GM19452 (cell line): ENCODE measurements at regions not wholly inside any gene's neighbourhood (a gene's known extent, or its start where the extent isn't known, plus 50 kb on each side); places are given as distances from the start of the nearest gene placed in this dataset.

ENCODE experiments used
- ATAC-seq: cut with Tn5 transposase; IDR thresholded peaks from one replicate; pipeline ENCODE4 v1.9.1; 2021; ENCODE audit not compliant: unreplicated experiment

DNA sequence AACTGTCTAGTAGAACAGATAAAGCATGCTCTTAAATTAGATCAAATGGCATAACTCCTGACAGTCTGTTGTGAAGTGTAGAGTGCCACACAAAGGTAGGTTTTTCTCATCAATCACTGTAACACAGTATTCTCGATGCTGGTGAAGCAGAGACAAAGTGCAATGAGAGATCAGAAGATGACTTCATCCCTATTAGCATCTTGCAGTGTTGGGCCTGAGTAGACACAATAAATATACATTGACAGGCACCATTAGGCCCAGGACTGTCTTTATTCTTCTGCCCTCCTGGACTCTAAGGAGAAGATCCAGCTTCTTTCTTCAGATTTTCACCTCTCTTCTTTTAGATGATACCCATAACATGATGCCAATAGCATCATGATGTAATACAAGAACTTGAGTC is 478.0 kb upstream of the TENM4 start:
- ATAC-seq: no peak

GRCh38 chr11:79906164-79906563 is 465.3 kb upstream of the TENM4 start:
- no peak for ATAC-seq

DNA sequence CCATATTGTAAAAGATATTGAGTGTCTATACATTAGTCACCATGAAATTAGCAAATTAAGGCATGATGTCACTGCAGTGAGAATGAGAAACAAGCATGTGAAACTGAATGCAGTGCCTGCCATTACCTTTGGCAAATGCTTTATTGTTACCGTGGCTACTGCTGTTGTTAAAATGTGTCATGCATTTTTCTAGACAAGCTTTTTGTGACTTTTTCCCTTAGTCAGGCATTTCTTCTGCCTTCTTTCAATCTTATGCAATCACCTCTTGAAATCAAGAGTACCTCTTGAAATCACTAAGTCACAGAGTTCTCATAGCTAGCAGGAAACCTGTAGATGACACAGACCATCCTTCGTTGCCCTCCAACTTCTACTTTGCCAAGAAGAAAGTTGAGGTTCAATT is 461.7 kb upstream of the TENM4 start:
- ATAC-seq: no peak

DNA sequence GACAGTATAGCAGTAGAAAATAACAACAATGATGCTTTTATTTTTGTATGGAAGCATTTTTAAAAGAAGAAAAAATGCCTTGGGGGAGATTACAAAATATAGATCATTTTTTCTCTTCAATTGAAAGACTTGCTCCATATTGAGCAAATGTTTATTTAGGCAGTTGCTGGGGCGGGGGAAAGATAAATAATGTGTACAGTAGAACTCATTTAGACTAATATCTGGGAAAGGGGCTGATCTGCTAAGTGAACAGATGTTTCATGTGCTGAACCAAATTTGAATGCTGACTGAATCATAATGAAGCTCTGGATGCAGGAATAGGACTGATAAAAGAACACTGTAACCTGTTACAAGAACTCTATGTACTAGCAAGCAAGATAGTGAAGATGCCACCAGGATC is 457.1 kb upstream of the TENM4 start:
- ATAC-seq: no peak

DNA sequence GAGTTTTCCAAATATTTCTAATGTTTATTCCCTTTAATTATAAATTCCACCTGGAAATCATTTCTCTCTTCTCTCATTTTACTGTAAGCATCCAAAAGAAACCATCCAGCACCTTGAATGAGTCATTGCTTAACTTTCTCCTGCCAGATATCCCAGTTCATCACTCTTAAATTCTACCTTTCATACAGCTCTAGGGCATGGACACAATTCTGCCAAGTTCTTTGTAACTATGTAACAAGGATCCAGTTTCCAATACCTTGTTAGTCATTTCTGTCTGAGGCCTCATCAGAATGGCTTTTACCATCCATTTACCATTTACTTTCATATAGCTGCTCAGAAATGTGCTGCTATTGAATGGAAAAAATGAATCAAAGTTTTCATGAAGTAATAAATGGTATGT is 455.4 kb upstream of the TENM4 start:
- ATAC-seq: no peak

DNA sequence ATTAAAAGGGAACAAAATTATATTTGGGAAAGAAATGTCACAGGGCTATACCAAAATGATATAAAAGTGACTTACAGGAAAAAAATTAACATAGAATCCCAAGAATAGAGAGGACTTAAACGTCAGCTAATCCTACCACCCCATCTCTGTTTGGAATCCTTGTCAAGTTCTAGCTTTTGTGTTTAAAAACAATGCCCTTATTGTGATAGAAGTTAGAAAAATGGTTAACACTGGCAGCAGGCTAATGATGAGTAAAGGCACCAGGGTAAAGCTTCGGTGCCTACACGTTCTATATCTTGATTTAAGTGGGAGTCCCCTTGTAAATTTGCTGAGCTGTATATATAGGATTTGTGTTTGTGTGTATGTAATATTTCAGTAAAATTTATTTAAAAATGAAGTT is 453.3 kb upstream of the TENM4 start:
- no peak for ATAC-seq

DNA sequence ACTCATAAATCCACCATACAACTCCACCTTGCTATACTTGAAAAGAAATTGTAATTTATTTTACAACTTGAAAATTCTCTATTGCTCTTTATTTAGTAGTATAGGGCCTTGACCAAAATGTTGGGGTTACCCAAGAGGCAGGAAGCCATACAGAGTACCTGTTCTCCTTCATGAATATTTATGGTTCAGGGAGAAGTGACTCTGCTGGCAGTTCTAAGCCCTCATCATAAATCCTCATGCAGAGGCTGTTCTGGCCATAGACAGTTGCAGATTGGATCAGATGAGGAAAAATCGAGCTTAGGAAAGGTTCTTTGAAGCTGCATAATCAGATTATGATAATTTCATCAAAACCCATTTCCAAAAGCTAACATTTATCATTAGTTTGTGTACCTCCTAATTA is 449.4 kb upstream of the TENM4 start:
- no peak for ATAC-seq

- no peak for ATAC-seq
Measured at GRCh38 chr11:79864882-79865281, 424.1 kb upstream of the TENM4 start.

DNA sequence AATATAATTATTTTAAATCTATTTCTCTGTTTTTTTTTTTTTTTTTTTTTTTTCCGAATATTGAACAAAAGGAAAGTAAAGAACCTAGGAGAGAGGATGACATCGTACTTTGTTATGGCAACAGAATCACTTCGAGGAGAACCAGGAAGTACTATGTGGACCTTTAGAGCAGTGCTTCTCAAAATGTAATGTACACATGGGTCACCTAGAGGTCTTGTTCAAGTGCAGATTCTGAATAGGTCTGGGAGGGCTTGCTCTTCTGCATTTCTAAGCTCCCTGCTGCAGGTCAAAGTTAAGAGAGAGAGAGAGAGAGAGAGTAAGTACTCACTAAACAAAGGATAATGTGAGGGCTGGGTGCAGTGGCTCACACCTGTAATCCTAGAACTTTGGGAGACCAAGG is 419.5 kb upstream of the TENM4 start:
- no peak for ATAC-seq

- no peak for ATAC-seq
Measured at GRCh38 chr11:79857377-79858214, 416.8 kb upstream of the TENM4 start.

DNA sequence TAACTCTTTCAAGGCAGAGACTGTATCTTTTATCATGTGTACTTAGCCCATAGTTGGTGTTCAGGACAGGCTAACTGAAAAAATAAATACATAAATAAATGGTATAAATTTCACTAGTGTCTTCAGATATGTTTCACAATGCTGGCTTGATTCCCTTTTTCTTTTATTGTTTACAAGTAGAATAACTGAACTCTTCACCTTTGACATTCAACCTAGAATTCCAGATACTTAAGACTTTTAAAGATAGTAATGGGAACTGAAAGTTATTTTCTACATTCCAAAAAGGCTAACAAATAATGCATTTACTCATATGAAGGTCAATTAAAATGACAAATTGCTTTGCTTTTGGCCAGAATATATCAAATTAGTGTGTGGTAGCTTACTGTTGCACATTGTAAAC is 411.3 kb upstream of the TENM4 start:
- no peak for ATAC-seq

DNA sequence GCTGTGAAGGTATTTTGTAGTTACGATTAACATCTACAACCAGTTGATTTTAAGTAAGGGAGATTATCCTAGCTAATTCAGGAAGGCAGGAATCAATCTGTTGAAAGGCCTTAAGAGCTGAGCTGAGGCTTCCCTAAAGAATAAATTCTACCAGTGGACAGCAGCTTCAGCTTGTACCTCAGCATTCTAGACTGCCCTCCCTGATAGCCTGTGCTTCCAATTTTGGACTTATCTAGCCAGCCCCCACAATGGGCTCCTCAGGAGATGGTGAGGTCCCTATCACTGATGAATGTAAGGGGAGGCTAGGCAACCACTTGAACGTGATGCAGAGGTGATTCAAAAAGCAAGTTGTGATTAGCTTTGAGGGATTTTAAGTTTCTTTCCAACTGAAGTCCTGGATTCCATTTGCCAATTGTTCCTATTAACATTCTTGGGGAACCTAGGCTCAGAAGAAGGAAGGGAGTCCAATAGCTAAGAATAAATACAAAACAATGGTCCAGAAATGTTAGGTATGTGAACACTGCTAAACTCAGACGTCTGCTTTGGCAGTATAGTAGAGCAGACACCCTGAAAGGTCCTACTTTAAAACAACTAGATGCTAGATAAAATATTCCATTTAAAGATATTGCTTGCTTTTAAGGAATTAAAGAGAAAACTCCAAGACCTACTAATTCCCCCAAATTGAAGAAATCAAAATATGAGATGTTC is 404.3 kb upstream of the TENM4 start:
- no peak for ATAC-seq

- no peak for ATAC-seq
Measured at GRCh38 chr11:79834015-79834414, 393.2 kb upstream of the TENM4 start.

DNA sequence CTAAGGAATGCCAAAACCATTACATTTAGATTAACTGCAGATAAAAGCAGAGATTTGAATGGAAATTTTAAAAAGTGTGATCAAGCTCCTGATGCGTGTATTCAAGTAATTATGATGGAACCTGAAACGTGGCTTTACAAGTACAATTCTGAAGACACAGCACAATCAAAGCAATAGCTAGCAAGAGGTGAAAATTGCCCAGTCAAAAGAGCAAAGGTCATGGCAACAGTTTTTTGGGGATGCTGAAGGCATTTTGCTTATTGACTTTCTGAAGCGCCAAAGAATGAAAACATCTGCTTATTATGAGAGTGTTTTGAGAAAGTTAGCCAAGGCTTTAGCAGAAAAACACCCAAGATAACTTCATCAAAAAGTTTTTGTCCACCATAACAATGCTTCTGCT is 389.6 kb upstream of the TENM4 start:
- no peak for ATAC-seq

DNA sequence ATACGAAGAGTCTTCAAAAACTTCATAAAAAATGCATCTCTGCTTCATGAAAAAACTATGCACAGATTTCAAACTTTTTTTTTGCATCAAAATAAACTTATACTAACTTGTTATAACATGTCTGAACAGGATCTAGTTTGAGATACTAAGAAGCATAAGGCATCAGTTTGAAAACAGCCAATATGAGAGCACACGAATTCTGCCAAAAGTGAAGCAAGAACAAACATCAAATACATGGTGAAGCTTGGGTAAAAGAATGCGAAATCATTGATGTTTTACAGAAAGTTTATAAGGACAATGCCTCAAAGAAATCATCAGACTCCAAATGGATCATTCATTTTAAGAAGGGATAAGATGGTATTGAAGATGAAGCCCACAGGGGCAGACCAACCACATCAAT is 389.1 kb upstream of the TENM4 start:
- ATAC-seq: no peak

DNA sequence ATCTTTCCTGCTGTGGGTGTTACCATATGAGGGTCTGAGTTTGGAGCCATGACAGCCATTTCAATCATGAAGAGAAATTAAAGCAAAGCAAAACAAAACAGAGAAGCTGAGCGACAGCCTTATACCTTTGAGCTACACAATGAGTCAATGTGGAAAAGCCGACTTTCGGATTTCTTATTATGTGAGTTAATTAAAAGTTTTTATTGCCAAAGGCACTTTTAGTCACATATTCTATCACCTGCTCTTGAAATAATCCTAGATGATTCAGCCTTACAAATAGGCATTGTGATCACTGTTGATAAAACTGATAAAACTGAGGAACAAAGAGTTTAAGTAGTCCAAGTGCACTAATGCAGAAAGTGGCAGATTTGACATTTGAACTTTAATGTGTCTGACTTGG is 381.9 kb upstream of the TENM4 start:
- ATAC-seq: no peak

DNA sequence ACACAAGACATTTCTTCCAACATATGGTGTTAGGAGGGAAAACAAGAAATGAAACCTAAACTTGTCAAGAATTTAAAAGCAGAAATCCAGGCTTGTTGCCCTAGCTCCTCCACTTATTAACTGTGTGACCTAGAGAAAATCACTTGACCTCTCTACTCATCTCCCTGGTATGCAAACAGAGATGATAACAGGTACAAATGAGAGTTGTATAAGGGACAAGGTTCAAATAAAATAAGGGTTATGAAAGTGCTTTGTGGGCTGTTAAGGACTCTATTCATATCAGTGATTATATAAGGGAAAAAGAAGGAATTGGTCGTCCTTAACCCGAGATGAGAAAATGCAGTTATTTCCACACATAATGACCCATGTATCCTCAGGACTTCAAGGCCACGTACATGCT is 372.7 kb upstream of the TENM4 start:
- no peak for ATAC-seq

DNA sequence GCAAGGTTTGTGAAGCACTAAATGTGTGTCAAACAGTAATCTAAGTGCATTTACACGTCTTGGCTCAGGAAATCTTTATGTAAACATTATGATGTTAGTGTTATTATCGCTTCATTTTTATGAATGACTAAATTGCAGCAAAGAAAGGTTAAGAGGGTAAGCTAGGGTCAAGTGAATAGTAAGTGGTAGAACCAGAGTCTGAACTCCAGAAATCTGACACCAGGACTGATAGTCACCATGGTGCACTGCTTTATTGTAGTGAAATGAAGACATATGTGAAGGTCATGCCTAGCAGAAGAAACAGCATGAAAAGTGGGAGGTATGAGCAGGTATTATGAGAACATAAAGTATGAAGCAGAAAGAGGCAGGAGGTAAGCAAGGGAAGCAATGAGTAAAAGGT is 368.7 kb upstream of the TENM4 start:
- no peak for ATAC-seq

DNA sequence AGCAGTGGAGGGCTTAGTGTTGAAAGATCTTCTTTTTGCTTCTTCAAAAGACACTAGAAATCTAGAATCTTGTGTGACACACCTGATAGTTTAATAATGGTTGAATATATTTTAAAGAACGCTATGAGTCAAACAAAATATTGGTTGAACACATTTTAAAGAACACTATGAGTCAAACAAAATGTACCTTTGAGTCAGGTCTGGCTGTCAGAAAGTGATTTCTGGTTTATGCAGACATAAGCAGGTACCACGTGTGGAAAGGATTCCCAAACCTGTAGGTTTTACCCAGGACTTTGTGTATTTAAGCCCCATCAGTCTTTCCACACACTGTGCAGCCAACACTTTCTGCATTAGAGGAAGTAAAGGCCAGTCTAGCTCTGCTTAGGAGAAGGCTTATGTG is 366.7 kb upstream of the TENM4 start:
- ATAC-seq: no peak

- no peak for ATAC-seq
Measured at GRCh38 chr11:79796704-79797103, 355.9 kb upstream of the TENM4 start.

DNA sequence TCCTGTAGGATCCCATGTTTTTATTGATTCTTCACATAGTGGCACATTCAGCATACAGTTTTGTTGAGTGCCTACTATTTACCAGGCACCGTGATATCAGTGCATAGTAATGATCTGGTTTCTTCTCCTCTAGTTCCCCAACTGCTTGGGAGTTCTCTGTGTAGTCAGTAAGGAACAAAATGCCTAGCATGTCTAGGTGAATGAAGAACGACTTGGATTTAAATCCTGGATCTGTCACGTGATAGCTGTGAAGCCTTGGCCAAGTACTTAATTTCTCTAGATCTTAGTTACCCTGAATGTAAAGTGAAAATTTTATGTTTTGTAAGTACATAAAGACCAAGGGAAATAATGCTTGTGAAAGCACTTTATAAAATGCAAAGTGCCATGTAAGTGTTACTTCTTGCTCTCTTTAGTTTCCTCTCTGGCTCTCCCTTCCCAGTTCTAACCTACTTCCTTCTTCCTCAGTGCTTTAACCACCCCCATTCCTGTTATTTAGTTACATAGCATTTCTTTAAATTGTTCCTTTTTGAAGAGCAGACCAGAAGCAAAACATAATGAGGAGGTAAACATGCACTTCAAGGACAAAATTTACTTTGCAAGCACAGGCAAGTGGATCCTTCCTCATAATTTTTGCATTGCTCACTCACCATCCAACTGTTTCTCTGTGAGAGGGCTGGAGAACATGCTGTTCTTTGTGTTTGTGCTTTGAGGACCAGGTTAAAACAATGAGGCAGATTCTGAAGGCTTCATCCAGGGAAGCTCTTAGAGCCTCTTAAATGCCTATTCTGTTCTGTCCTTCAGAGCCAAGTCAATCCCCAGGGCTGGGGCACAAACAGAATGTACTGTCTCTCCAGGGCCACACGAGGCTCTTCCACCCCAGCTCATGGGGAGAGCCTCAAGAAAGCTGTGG is 353.9 kb upstream of the TENM4 start:
- ATAC-seq: no peak

GRCh38 chr11:79794057-79794456 is 353.2 kb upstream of the TENM4 start:
- no peak for ATAC-seq
